Stimulated activated CD4-positive, alpha-beta T cell treated with anti-CD3 and anti-CD28 coated beads, Interleukin-4, amount 100 ng/mL, for 24 hours (primary cell): ENCODE measurements at regions not wholly inside any gene's neighbourhood (a gene's known extent, or its start where the extent isn't known, plus 50 kb on each side); places are given as distances from the start of the nearest gene placed in this dataset.
"Not testable (repeated sequence)": the region's sequence is repeated elsewhere in the genome, so short reads cannot be mapped to it uniquely, and the experiment has no call there.

Source experiments
- DNase-seq: peaks from one replicate; pipeline ENCODE4 v3.0.0-alpha.2; 2020

DNA sequence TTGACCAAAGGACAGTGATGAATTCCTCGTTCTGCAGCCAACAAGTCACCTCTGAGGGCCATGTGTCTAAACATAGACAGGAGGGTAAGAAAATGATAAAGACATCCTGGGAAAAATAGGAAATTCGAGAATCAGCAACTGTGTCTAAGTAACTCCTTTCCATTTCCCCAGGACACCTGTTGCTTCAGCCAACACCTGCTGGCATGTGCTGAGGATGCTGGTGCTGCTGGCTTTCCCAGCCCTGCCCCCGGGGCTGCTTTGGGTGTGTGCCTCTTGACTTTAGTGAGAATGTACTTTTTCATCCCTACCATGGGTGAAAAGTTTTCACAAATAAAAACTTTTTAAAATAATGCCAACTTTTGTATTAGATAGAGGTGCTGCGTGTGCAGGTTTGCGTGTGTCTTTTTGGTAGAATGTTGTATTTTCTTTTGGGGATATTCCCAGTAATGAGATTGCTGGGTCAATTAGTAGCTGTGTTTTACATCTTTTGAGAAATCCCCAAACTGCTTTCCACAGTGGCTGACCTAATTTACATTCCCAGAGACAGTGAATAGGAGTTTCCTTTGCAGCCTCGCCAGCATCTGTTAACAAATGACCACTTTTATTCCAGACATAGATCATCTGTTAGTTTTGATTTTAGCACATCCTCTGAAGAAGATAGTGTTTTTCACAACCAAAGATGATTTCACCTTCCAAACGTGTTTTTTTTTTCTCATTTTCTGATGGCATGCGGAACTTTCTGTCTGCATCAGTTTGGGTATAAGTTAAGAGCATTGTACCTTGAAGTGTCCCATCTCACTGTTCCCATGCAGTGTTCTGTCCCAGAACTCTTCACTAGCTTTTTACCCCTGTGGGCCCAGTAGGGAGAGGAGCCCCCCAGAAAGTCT, 104.2 kb upstream of the ACBD5 start:
- no peak for DNase-seq

DNA sequence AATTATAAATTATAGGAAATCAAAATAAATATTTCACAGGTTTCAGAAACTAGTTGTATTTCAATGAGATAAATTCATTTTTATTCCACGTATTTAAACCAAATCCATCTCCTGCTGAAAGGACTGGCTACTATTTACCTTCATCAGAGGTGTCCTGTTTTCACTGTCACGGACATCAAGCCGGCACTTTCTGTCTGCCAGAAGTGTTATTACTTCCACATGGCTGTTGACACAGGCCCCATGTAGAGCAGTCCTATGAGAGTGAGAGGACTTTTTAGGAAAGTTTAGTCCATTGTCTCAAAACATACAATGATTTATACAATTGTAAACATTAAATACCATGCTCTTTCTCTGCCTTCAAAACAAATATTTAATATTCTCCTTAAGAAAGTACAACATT, 100.4 kb upstream of the ACBD5 start:
- DNase-seq = no peak

DNA sequence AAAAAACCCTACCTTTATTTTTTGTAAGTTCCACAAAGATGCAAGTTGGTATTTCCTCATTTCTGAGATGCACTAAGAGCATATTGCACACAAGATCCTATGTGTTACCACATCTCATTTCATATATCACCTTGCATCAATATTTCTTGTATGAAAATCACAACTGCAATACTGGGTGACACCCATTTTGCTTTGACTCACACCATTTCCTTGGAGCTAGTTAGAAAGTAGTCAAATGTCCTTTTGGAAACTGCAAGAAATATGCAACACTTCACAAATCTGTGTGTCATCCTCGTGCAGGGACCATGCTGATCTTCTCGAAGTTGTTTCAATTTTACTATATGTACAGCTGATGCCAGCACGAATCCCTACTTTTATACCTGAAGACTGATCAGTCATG, 94.6 kb upstream of the ACBD5 start:
- not testable (repeated sequence) for DNase-seq

DNA sequence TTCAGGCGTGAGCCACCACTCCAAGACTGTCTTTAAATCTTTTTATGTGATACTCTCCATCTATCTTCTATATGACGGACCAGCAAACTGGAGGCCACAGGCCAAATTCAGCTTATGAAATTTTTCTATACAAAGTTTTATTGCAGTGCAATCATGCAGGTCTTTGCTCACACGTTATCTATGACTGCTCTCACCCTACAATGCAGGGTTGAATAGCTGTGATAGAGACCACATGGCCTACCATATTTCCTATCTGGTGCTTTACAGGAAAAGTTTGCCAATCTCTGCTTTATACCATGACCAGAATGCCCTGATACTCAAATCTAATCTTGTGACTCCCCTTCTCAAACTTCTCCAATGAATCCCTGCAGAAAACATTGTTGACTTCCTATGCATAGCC, 89.5 kb upstream of the ACBD5 start:
- DNase-seq = no peak

DNA sequence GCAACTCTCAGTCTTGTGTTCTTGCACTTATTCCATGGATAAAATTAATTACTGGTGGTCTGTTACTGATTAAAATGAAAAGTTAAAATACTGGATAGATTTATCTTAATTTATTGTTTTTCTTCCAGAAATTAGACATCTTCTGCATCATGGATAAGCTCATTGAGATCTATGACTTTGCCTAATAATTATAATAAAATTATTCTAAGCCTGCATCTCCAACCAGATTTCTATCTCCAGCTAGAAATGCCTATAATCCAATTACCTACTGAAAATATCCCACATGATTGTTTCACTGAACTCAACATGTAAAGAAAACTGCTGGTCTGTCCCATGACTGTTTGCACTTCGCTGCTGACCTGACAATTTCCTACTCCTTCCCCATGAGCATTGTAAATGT, 88.3 kb upstream of the ACBD5 start:
- DNase-seq = no peak

DNA sequence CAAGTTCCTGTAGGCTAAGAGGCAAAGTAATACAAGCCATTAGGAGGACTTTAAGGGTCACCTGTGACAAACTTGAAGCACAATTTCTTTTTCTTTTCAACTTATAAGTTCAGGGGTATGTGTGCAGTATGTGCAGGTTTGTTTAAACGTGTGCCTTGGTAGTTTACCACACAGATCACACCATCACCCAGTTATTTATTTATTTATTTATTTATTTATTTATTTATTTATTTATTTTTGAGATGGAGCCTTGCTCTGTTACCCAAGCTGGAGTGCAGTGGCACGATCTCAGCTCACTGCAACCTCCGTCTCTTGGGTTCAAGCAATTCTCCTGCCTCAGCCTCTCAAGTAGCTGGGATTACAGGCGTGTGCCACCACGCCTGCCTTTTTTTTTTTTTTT, 86.2 kb upstream of the ACBD5 start:
- not testable (repeated sequence) for DNase-seq

DNA sequence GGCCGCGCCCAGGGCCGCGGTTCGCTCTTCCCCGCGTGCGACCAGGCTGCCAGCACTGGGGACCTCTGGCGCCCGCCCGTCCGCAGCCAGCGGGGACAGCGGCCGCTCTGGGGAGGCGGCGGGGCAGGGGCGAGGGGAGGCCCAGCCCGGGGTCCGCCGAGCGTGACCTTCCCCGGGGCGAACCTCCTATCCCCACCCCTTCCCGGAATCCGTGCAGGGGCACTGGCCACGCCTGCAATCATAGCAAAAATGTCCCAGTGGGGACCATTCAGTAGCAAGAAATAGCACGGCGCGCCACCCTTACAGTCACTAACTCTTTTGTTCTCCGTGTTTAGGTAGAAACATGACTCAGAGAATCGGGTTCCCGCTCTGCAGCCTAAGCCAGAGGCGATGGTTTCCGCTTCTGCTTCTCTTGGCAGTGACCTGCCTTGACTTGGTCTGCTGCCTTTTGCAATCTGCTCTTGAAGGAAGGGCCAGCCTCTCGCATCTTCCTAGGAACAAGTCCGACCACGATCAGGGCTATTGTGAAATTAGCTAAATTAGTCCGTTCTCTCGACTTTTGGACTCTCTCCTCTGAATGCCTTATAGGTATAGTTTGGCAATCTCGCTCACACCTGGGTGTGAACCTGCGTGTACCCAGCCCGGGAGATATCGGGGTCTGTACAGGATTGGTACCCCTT, 79.3 kb upstream of the ACBD5 start:
- peak; percentile 18 for DNase-seq

DNA sequence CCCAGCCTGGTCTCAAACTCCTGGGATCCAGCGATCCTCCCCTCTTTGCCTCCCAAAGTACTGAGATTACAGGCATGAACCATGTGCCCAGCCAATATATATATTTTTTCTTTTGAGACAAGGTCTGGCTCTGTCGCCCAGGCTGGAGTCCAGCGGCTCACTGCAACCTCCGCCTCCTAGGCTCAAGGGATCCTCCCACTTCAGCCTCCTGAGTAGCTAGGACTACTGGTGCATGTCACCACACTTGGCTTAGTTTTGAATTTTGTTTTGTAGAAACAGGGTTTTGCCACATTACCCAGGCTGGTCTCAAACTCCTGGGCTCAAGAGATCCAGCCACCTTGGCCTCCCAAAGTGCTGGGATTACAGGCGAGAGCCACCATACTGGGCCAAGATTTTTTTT, 78.5 kb upstream of the ACBD5 start:
- not testable (repeated sequence) for DNase-seq

DNA sequence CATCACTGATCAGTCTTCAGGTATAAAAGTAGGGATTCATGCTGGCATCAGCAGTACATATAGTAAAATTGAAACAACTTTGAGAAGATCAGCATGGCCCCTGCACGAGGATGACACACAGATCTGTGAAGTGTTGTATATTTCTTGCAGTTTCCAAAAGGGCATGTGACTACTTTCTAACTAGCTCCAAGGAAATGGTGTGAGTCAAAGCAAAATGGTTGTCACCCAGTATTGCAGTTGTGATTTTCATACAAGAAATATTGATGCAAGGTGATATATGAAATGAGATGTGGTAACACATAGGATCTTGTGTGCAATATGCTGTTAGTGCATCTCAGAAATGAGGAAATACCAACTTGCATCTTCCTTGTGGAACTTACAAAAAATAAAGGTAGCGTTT, 74.5 kb upstream of the ACBD5 start:
- not testable (repeated sequence) for DNase-seq

DNA sequence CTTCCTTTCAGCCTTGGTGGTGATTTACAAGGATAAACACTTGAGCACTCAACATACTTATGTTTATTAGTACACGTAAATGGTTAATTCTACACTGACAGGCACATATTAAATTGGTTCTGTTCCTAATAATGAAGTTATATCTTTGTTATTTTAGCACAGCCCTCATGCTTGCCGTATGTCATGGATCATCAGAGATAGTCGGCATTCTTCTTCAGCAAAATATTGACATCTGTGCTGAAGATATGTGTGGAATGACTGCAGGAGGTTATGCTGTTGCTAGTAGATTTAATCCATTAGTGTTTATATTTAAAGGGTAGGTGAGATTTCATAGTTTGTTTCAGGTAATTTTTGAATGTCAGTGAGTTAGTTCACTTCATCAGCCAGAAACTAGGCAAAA, 73.0 kb upstream of the ACBD5 start:
- DNase-seq = not testable (repeated sequence)

DNA sequence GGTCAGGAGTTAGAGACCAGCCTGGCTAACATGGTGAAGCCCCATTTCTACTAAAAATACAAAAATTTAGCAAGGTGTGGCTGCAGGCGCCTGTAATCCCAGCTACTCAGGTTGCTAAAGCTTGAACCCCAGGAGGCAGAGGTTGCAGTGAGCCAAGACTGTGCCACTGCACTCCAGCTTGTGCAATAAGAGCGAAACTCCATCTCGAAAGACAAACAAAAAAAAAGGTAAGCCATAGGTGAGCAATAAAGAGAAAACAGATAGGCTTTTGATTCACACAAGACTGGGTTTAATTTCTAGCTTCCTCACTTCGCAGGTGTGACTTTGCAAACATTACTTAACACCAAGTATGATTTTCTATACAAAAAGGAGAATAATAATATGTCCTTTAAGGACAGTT, 72.3 kb upstream of the ACBD5 start:
- DNase-seq = no peak

DNA sequence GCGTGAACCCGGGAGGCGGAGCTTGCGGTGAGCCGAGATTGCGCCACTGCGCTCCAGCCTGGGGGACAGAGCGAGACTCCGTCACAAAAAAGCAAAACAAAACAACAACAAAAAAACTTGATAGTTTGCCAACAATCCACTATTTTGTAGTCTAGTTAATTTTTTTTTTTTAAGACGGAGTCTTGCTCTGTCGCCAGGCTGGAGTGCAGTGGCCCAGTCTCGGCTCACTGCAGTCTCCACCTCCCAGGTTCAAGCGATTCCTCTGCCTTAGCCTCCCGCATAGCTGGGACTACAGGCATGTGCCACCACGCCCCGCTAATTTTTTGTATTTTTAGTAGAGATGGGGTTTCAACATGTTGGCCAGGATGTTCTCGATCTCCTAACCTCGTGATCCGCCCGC, 71.2 kb upstream of the ACBD5 start:
- not testable (repeated sequence) for DNase-seq

DNA sequence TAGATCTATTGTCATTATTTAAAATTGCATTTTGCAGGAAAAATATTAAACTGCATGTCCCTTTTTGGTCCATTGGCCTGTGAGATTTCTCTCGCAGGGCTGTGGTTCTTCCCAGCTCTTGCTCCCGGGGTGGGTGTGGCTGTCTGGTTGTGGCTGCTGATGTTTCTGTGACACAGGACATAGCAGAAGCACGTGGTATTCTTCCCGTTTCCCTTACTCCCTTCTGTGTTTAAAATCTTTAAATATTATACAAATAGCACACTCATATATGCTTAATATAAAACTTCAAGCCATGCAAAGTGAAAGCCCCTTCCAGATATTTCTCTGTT, 57.9 kb upstream of the ACBD5 start:
- DNase-seq = not testable (repeated sequence)

DNA sequence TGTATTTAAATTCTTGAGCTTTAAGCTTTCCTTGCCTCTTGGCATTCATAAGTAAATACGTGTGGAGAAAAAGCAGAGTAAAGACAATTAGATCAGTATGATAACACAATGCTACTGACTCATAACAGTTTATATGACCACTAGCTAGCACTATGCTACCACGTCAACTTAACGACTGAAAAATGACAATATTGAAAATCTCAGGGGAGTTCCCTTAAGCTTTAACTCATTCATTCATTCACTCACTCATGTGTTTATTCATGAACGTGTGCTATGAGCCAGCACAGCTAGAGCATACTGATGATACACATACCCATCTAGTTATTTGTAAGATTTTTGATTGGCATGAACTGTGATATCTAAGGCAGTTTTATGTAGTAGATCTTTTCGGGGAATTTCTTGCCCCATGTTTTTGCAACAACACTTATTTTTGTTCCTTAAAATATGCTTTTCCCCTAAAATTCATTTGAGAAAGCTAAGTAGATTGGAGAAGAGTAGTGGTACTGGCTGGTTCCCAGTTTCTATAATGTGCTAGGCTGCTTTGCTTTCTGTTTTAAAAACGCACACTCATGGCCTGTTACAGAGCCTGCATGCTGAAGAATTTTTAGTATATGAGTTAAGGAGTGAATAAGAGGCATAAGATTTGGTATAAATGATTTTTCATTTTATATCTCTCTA, 57.4 kb upstream of the ACBD5 start:
- no peak for DNase-seq

DNA sequence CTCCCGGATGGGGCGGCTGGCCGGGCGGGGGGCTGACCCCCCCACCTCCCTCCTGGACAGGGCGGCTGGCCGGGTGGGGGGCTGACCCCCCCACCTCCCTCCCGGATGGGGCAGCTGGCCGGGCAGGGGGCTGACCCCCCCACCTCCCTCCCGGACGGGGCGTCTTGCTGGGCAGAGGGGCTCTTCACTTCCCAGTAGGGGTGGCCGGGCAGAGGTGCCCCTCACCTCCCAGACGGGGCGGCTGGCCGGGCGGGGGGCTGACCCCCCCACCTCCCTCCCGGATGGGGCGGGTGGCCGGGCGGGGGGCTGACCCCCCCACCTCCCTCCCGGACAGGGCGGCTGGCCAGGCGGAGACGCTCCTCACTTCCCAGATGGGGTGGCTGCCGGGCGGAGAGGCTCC, 55.7 kb upstream of the ACBD5 start:
- not testable (repeated sequence) for DNase-seq

DNA sequence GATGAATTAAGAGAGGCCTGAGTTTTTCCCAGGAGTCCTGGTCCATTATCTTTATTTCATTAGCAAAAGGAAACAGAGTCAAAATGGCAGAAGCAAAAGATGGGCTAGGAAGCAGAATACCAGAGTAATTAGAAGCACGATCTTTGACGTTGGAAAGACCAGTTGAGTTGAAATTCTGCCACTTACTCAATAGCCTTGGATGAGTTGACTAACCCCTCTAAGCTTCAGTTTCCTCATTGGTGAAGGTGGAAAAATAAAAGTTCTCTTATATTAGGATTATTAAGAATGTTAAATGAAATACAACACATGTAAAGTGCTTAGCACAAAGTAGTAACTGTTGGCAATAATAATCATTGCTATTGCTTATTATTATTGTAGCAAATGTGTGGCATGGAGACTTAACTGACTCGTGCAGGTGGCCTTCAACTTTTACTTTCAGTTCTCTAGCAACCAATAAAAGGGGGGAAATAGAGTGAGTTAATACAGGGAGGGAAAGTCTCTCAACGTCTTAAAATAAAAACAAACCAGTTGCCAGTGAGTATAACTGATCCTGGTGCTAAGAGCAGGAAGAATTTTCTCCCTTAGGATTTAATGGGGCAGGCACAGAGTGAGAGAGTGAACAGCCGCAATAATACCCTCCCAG, 50.8 kb upstream of the ACBD5 start:
- not testable (repeated sequence) for DNase-seq
